ENCODE measurements at regions not wholly inside any gene's neighbourhood (a gene's known extent, or its start where the extent isn't known, plus 50 kb on each side); places are given as distances from the start of the nearest gene placed in this dataset.

DNA sequence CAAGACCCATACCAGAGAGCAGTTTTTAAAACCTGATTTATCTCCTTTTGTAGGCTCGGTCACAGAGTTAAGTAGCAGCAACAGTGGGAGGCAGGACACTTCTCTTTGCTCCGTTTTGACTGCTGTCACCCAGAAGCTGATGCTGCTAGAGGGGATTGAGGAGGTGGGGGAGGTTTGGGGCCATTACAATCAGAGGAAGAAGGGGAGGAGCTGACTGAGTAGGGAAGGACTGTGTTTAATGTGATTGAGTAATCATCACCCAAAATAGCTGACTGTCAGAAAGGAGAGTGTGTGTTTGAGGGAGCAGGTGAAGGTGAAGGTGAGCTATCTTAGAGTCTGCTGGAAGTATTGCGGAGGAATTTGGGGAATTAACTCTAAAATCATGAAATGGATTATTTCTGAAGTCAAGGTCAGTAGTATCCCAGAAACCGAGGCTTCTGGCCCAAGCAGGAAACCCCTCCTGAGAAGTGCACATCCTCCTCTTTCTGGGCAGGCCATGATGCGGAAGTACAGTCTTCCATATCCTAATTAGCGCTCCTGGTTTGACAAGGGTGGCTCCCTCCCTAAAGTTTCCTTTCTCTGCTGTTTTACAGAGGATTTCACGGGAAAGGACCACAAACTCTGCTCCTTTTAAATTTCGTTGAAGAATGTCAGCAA, 214.9 kb downstream of the PLK2 start:
- no peak for TF ChIP-seq CTCF (IDR thresholded peaks at IDR 0.05)
- TF ChIP-seq MXI1 (IDR thresholded peaks at IDR 0.05; ENCODE audit: low read depth, low read length) = no peak
- TF ChIP-seq GATA2 (CRISPR knock-in tag; IDR thresholded peaks at IDR 0.05) = no peak
- no peak for TF ChIP-seq GABPA (IDR thresholded peaks at IDR 0.05; ENCODE audit: low read depth)
- TF ChIP-seq POLR2AphosphoS5 (IDR thresholded peaks at IDR 0.05; ENCODE audit: low read depth, low read length) = no peak
- TF ChIP-seq RXRA (IDR thresholded peaks at IDR 0.05; ENCODE audit: borderline replicate concordance, low read depth) = no peak
